Cardiac fibroblast (primary cell): ENCODE measurements at regions not wholly inside any gene's neighbourhood (a gene's known extent, or its start where the extent isn't known, plus 50 kb on each side); places are given as distances from the start of the nearest gene placed in this dataset.

Experiments used
- DNase-seq, 2 donors: peaks; one replicate each; pipeline versions ENCODE4 v3.0.0 to v3.0.0-alpha.2; 2010; ENCODE audit warnings: low read depth in 2 of 2
- H3K4me3 ChIP-seq, 2 donors: replicated peaks in 1 of 2; 1 replicate in 1 of 2; 2 replicates in 1 of 2; pipeline ENCODE4 v1.5.1; 2011; ENCODE audit warnings: low read depth in 2 of 2, low read length in 2 of 2, mild to moderate bottlenecking in 2 of 2, moderate library complexity in 1 of 2
- TF ChIP-seq, protein P1 (sequence below): IDR thresholded peaks from one replicate; pipeline ENCODE4 v1.5.1; 2011; ENCODE audit warnings: low read depth, mild to moderate bottlenecking, low read length, inconsistent platforms

DNA sequence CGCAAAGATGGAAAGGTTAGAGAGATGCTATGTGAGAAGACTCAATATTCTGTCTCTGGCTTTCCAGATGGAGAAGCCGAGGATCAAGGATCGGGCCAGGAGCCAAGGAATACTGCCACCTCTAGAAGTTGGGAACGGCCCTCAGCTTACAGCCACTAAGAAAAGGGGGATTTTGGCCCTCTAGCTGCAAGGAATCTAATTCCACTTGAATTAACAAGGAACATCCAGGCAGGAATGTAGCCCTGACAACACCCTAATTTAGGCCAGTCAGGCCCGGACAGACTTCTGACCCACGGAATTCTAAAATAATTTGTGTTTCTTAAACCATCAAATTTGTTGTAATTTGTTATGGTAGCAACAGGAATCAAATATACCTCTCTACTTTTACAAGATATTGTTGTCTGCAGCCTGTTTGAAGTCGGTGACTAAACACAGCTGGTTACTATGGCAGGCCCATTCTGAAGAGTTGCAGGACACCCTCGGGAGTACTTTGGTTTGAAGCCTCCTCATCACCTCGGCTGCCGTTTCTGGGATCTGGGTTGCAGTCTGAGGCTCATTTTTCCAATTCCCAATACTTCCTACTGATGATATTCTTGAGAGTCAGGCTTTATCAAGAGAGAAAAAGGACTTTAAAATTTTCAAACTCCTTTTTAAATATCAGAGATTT, 1131.2 kb downstream of the TSN start:
- H3K4me3 ChIP-seq, result no peak overlapping the region
- TF ChIP-seq, protein P1, sequence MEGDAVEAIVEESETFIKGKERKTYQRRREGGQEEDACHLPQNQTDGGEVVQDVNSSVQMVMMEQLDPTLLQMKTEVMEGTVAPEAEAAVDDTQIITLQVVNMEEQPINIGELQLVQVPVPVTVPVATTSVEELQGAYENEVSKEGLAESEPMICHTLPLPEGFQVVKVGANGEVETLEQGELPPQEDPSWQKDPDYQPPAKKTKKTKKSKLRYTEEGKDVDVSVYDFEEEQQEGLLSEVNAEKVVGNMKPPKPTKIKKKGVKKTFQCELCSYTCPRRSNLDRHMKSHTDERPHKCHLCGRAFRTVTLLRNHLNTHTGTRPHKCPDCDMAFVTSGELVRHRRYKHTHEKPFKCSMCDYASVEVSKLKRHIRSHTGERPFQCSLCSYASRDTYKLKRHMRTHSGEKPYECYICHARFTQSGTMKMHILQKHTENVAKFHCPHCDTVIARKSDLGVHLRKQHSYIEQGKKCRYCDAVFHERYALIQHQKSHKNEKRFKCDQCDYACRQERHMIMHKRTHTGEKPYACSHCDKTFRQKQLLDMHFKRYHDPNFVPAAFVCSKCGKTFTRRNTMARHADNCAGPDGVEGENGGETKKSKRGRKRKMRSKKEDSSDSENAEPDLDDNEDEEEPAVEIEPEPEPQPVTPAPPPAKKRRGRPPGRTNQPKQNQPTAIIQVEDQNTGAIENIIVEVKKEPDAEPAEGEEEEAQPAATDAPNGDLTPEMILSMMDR, result no peak
- DNase-seq, result peak in 1 of 2 donors; percentile 4

DNA sequence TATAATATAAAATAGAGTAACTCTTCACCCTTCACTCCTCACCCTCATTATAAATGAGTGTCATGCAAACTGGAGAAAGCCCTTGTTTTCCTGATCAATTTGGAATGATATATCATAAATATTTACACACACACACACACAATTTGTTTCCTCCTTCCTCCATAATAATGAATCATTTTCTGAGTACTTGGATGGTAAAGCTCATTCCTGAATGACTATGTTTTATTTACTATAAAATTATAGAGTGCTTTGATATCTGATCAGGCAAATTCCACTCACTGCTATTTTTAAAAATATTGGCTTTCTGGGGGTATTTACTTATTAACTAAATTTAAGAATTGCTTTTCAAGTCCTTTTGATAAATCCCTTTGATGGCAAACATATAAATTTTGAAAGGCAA, 1125.5 kb upstream of the CNTNAP5 start:
- no peak for DNase-seq
- TF ChIP-seq, protein P1, result no peak
- no peak overlapping the region for H3K4me3 ChIP-seq

DNA sequence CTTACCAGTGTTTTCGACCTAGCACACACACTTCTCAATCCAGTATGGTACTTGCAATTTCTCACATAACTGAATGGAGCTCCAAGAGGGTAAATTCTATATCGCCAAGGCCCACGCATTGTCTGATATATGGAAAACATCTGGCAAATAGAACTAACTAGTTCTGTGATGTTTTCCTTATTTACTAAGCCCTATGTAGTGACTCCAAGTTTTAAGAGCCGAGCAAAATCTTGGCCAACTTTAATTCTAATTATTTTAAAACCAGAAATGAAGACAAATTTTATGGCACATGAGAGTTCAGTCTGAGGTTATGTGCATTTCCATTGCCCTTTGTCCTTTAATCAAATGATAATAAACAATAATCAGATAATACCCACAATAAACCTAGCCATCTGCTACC, 1119.7 kb upstream of the CNTNAP5 start:
- peak in 1 of 2 donors; percentile 20 for DNase-seq
- TF ChIP-seq, protein P1, result no peak
- H3K4me3 ChIP-seq, result no peak overlapping the region

DNA sequence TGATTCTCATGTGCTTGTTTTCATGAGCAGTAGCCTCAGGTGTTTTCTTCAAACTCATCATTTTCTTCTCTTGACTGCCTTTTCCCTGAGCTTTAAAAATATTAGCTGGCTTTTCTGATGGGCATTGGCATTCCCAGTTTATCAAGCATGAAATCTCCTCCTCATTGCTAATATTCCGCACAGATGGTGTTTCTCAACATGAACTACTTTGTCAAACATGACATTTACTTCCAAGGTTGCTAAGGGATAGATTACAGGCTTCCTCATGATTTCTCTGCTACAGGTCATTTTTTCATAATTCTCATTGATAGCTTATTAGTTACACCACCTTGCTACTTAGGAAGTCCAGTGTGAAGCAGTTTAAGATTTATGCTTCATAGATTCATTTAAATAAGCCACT, 1116.9 kb upstream of the CNTNAP5 start:
- H3K4me3 ChIP-seq, result no peak overlapping the region
- TF ChIP-seq, protein P1, result no peak
- no peak for DNase-seq

DNA sequence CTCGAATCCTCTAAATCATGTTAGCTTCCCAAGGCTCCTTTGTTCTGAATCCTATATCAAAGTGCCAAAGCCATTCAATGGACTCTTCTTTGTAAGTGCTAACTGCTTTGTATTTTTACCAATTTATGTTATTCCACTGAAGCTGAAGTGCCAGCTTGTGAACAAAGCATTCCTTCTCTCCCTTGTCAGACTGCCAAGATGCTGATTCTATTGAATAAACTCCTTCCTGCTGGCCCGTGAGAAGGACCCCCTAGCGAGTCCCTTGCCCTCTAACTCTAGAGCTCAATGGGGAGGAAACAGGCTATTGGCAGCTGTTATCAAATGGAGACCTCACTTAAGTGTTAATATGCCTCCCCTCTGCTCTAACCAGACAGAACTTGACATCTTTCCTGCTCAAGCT, 1097.9 kb upstream of the CNTNAP5 start:
- peak in 1 of 2 donors; percentile 60 for DNase-seq
- TF ChIP-seq, protein P1, result no peak
- no peak overlapping the region for H3K4me3 ChIP-seq

DNA sequence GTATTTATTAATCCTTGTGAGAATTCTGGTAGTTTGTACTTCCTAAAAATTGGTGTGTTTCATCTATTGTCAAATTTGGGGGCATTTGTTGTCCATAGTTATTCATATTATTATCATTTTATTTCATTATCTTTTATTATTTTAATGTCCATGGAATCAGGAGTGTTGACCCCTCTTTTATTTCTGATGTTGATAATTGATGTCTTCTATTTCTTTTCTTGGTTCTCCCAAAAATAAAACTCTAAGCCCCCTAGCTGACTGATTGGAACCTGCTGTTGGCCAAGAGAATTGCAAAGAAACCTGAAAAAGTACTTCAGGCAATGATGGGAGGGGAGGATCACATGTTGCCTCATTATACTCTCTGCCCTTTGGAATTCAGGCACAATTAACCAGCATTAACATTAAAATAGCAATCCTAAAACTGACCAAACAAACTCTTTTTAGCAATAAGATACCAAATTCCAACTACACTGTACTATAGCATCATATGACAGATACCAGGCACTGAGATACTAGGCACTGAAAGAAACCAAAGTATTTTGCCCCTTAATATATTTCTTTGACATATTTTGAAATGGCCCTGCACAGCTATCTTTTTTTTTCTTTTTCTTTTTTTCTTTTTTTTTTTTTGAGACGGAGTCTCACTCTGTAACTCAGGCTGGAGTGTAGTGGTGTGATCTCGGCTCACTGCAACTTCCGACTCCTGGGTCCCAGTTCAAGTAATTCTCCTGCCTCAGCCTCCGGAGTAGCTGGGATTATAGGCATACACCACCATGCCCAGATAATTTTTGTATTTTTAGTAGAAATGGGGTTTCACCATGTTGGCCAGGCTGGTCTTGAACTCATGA, 1097.2 kb upstream of the CNTNAP5 start:
- TF ChIP-seq, protein P1, result no peak
- no peak overlapping the region for H3K4me3 ChIP-seq
- no peak for DNase-seq
